Smooth muscle cell (in vitro differentiated cells): ENCODE measurements at regions not wholly inside any gene's neighbourhood (a gene's known extent, or its start where the extent isn't known, plus 50 kb on each side); places are given as distances from the start of the nearest gene placed in this dataset.
"Not testable (repeated sequence)": the region's sequence is repeated elsewhere in the genome, so short reads cannot be mapped to it uniquely, and the experiment has no call there.

Experiments used
- DNase-seq: peaks from one replicate; lab custom pipeline; 2025; ENCODE audit not compliant: unreplicated experiment; lab: John Stamatoyannopoulos, UW
- H2AFZ ChIP-seq: fragments of 200-600 bp; sonication (generic); 2 replicates; pipeline ENCODE4 v1.6.0; 2016; ENCODE audit warnings: antibody characterized with exemption, low read depth, mild to moderate bottlenecking
- H3F3A ChIP-seq: fragments of 200-600 bp; sonication (generic); 2 replicates; pipeline ENCODE4 v1.6.0; 2017; ENCODE audit warnings: antibody characterized with exemption, low read depth
- H3K27ac ChIP-seq: fragments of 200-600 bp; sonication (generic); 2 replicates; pipeline ENCODE4 v1.5.1; 2016; ENCODE audit warnings: low read depth, mild to moderate bottlenecking
- H3K27me3 ChIP-seq: fragments of 200-600 bp; sonication (generic); 2 replicates; pipeline ENCODE4 v1.6.1; 2016; ENCODE audit warnings: low read depth, mild to moderate bottlenecking
- H3K36me3 ChIP-seq: fragments of 200-600 bp; sonication (generic); 2 replicates; pipeline ENCODE4 v1.5.1; 2016; ENCODE audit warnings: low read depth
- H3K4me1 ChIP-seq: fragments of 200-600 bp; sonication (generic); 2 replicates; pipeline ENCODE4 v1.5.1; 2016; ENCODE audit warnings: low read depth
- H3K4me2 ChIP-seq: fragments of 200-600 bp; sonication (generic); 2 replicates; pipeline ENCODE4 v1.6.0; 2016; ENCODE audit warnings: mild to moderate bottlenecking
- H3K4me3 ChIP-seq: fragments of 200-600 bp; sonication (generic); 2 replicates; pipeline ENCODE4 v1.5.1; 2016; ENCODE audit warnings: mild to moderate bottlenecking
- H3K79me2 ChIP-seq: fragments of 200-600 bp; sonication (generic); 2 replicates; pipeline ENCODE4 v1.6.0; 2016; ENCODE audit warnings: low read depth, mild to moderate bottlenecking
- H3K9ac ChIP-seq: fragments of 200-600 bp; sonication (generic); 2 replicates; pipeline ENCODE4 v1.6.0; 2016; ENCODE audit warnings: low read depth
- H3K9me3 ChIP-seq: fragments of 200-600 bp; sonication (generic); replicated peaks from 2 replicates; pipeline ENCODE4 v1.5.1; 2016; ENCODE audit warnings: low read depth
- H4K20me1 ChIP-seq: fragments of 200-600 bp; sonication (generic); 2 replicates; pipeline ENCODE4 v1.6.0; 2016; ENCODE audit warnings: low read depth
- WGBS: methylation state at CpG from one replicate; pipeline ENCODE4 v1.1.7; 2016; ENCODE audit warnings: low lambda C conversion rate; 5-methylcytosine and 5-hydroxymethylcytosine counted together
- TF ChIP-seq, protein P1 (sequence below): fragments of 200-600 bp; sonication (generic); IDR thresholded peaks from 2 replicates; pipeline ENCODE4 v1.5.1; 2017; ENCODE audit warnings: borderline replicate concordance, mild to moderate bottlenecking, antibody characterized with exemption; ENCODE audit not compliant: insufficient read depth, poor library complexity, severe bottlenecking

DNA sequence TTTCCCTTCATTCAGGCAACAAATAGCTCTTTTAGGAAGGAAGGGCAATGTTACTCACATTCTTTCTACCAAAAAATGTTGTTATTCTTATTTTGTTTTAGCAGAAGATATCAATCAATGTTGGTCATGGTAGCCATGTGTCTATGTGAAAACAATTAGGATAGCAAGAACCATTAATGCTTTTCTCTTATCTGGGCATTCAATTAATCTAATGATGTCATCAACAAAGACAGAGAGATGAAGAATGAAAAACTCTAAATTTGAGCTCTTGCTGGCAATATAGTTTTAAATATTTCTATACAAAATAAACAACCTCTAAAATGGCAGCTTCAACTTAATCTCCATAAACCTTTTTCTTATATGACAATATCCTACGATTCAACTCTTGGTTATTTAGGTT is 353.7 kb upstream of the ANKRD30A start:
- TF ChIP-seq, protein P1, sequence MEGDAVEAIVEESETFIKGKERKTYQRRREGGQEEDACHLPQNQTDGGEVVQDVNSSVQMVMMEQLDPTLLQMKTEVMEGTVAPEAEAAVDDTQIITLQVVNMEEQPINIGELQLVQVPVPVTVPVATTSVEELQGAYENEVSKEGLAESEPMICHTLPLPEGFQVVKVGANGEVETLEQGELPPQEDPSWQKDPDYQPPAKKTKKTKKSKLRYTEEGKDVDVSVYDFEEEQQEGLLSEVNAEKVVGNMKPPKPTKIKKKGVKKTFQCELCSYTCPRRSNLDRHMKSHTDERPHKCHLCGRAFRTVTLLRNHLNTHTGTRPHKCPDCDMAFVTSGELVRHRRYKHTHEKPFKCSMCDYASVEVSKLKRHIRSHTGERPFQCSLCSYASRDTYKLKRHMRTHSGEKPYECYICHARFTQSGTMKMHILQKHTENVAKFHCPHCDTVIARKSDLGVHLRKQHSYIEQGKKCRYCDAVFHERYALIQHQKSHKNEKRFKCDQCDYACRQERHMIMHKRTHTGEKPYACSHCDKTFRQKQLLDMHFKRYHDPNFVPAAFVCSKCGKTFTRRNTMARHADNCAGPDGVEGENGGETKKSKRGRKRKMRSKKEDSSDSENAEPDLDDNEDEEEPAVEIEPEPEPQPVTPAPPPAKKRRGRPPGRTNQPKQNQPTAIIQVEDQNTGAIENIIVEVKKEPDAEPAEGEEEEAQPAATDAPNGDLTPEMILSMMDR: no peak
- Histone ChIP-seq H2AFZ (no peak overlapping the region), H4K20me1 (no peaks in the 10 kb centered on the region), H3K4me1 (peaks cover 6% of the 10 kb centered on the region), H3K9me3 (no peaks in the 10 kb centered on the region), H3K4me2 (no peak overlapping the region), H3K9ac (no peak overlapping the region), H3F3A (no peaks in the 10 kb centered on the region), H3K27ac (no peak overlapping the region), H3K4me3 (no peak overlapping the region), H3K79me2 (no peaks in the 10 kb centered on the region), H3K36me3 (no peaks in the 10 kb centered on the region), H3K27me3 (no peaks in the 10 kb centered on the region)
- 92% methylated on average over 1 of the region's 1 CpG for WGBS
- no peak for DNase-seq

- not testable (repeated sequence) for H3K4me3 ChIP-seq, DNase-seq, H3F3A ChIP-seq, H3K4me1 ChIP-seq, H3K36me3 ChIP-seq, H3K4me2 ChIP-seq, H3K79me2 ChIP-seq, H2AFZ ChIP-seq, H4K20me1 ChIP-seq, H3K9ac ChIP-seq, H3K9me3 ChIP-seq, H3K27ac ChIP-seq, H3K27me3 ChIP-seq
- WGBS: 92% methylated on average over 7 of the region's 7 CpGs
Measured at GRCh38 chr10:36769741-36770140, 355.7 kb upstream of the ANKRD30A start.

DNA sequence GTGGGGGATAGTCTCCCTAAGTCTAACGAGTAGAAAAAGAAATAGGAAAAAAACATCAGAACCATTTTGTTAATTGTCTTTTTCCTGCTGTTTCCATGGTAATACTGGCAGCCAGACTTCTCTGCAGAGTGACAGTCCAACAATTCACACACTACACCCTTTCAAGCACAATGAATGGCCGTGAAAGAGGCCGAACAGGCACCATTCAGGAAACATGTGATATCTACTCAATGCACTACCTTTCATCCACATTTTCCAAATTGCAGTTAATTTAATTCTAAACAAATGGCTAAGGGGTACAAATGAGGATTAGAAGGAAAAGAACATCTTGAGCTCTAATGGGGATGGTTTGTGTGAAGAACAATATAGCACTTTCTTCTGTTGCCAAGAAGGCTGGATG is 358.5 kb upstream of the ANKRD30A start:
- Histone ChIP-seq H3K36me3 (no peaks in the 10 kb centered on the region), H2AFZ (no peak overlapping the region), H3K4me2 (no peak overlapping the region), H3K9me3 (no peaks in the 10 kb centered on the region), H3K79me2 (no peaks in the 10 kb centered on the region), H4K20me1 (no peaks in the 10 kb centered on the region), H3K27ac (no peak overlapping the region), H3F3A (no peaks in the 10 kb centered on the region), H3K27me3 (no peaks in the 10 kb centered on the region), H3K4me3 (no peak overlapping the region), H3K9ac (no peak overlapping the region), H3K4me1 (peaks cover 9% of the 10 kb centered on the region)
- 93% methylated on average over 3 of the region's 3 CpGs for WGBS
- DNase-seq: no peak
- TF ChIP-seq, protein P1: no peak

GRCh38 chr10:36766415-36766810 is 359.0 kb upstream of the ANKRD30A start:
- no peak for DNase-seq
- Histone ChIP-seq H3K4me2 (no peak overlapping the region), H4K20me1 (no peaks in the 10 kb centered on the region), H3K9me3 (no peaks in the 10 kb centered on the region), H3K36me3 (no peaks in the 10 kb centered on the region), H3K79me2 (no peaks in the 10 kb centered on the region), H3K27ac (no peak overlapping the region), H3K9ac (no peak overlapping the region), H3K27me3 (no peaks in the 10 kb centered on the region), H3F3A (no peaks in the 10 kb centered on the region), H3K4me1 (peaks cover 9% of the 10 kb centered on the region), H2AFZ (no peak overlapping the region), H3K4me3 (no peak overlapping the region)
- WGBS: 79% methylated on average over 2 of the region's 2 CpGs
- TF ChIP-seq, protein P1: no peak
